ENCODE measurements at regions not wholly inside any gene's neighbourhood (a gene's known extent, or its start where the extent isn't known, plus 50 kb on each side); places are given as distances from the start of the nearest gene placed in this dataset.

GRCh38 chr17:33509331-33509730 lies 216.2 kb upstream of the ASIC2 start:
- TF ChIP-seq, protein P1, sequence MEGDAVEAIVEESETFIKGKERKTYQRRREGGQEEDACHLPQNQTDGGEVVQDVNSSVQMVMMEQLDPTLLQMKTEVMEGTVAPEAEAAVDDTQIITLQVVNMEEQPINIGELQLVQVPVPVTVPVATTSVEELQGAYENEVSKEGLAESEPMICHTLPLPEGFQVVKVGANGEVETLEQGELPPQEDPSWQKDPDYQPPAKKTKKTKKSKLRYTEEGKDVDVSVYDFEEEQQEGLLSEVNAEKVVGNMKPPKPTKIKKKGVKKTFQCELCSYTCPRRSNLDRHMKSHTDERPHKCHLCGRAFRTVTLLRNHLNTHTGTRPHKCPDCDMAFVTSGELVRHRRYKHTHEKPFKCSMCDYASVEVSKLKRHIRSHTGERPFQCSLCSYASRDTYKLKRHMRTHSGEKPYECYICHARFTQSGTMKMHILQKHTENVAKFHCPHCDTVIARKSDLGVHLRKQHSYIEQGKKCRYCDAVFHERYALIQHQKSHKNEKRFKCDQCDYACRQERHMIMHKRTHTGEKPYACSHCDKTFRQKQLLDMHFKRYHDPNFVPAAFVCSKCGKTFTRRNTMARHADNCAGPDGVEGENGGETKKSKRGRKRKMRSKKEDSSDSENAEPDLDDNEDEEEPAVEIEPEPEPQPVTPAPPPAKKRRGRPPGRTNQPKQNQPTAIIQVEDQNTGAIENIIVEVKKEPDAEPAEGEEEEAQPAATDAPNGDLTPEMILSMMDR (conservative IDR thresholded peaks at IDR 0.05; ENCODE audit: low read depth, low read length) = no peak
- TF ChIP-seq EZH2 (IDR thresholded peaks at IDR 0.05; ENCODE audit: borderline replicate concordance, low read depth, low read length, poor library complexity, severe bottlenecking) = no peak
- DNase-seq (ENCODE audit: low spot score) = no peak
- CTCF ChIA-PET = no interaction called here
- Histone ChIP-seq H3K9me3 (ENCODE audit: low read depth, low read length, poor library complexity, severe bottlenecking) (no peaks in the 10 kb centered on the region), H3K27me3 (replicated peaks; ENCODE audit: insufficient read depth, low read depth, low read length, poor library complexity) (no peaks in the 10 kb centered on the region), H3K4me1 (ENCODE audit: insufficient read depth, low read length, poor library complexity, severe bottlenecking) (no peaks in the 10 kb centered on the region), H3K4me3 (ENCODE audit: low read depth, low read length, poor library complexity, severe bottlenecking) (no peak overlapping the region), H3K36me3 (ENCODE audit: insufficient read depth, low read length, poor library complexity, severe bottlenecking) (no peaks in the 10 kb centered on the region), H3K27ac (ENCODE audit: low read depth, low read length, poor library complexity, severe bottlenecking) (no peak overlapping the region)
- no TSS peak for BruUV-seq (replicated peaks)
- POLR2A ChIA-PET (ENCODE audit: low non-redundant PET) = no interaction called here
- intact Hi-C loops (cut with micrococcal nuclease; ENCODE audit: unreplicated experiment) = no loop called here

GRCh38 chr17:33511670-33512069 lies 218.6 kb upstream of the ASIC2 start:
- no peaks in the 10 kb centered on the region for H3K27me3 ChIP-seq (replicated peaks; ENCODE audit: insufficient read depth, low read depth, low read length, poor library complexity)
- H3K36me3 ChIP-seq (ENCODE audit: insufficient read depth, low read length, poor library complexity, severe bottlenecking) = no peaks in the 10 kb centered on the region
- intact Hi-C loops (cut with micrococcal nuclease; ENCODE audit: unreplicated experiment) = no loop called here
- H3K9me3 ChIP-seq (ENCODE audit: low read depth, low read length, poor library complexity, severe bottlenecking) = no peaks in the 10 kb centered on the region
- DNase-seq (ENCODE audit: low spot score) = no peak
- ChIA-PET POLR2A (ENCODE audit: low non-redundant PET) (no interaction called here), CTCF (no interaction called here)
- no peak overlapping the region for H3K4me3 ChIP-seq (ENCODE audit: low read depth, low read length, poor library complexity, severe bottlenecking)
- TF ChIP-seq EZH2 (IDR thresholded peaks at IDR 0.05; ENCODE audit: borderline replicate concordance, low read depth, low read length, poor library complexity, severe bottlenecking) = no peak
- TF ChIP-seq, protein P1 (conservative IDR thresholded peaks at IDR 0.05; ENCODE audit: low read depth, low read length) = no peak
- H3K4me1 ChIP-seq (ENCODE audit: insufficient read depth, low read length, poor library complexity, severe bottlenecking) = no peaks in the 10 kb centered on the region
- BruUV-seq (replicated peaks) = no TSS peak
- no peak overlapping the region for H3K27ac ChIP-seq (ENCODE audit: low read depth, low read length, poor library complexity, severe bottlenecking)

GRCh38 chr17:33512113-33512512 lies 219.0 kb upstream of the ASIC2 start:
- DNase-seq (ENCODE audit: low spot score) = no peak
- no TSS peak for BruUV-seq (replicated peaks)
- Histone ChIP-seq H3K27ac (ENCODE audit: low read depth, low read length, poor library complexity, severe bottlenecking) (no peak overlapping the region), H3K27me3 (replicated peaks; ENCODE audit: insufficient read depth, low read depth, low read length, poor library complexity) (no peaks in the 10 kb centered on the region), H3K36me3 (ENCODE audit: insufficient read depth, low read length, poor library complexity, severe bottlenecking) (no peaks in the 10 kb centered on the region), H3K9me3 (ENCODE audit: low read depth, low read length, poor library complexity, severe bottlenecking) (no peaks in the 10 kb centered on the region), H3K4me3 (ENCODE audit: low read depth, low read length, poor library complexity, severe bottlenecking) (no peak overlapping the region), H3K4me1 (ENCODE audit: insufficient read depth, low read length, poor library complexity, severe bottlenecking) (no peaks in the 10 kb centered on the region)
- TF ChIP-seq, protein P1 (conservative IDR thresholded peaks at IDR 0.05; ENCODE audit: low read depth, low read length) = no peak
- TF ChIP-seq EZH2 (IDR thresholded peaks at IDR 0.05; ENCODE audit: borderline replicate concordance, low read depth, low read length, poor library complexity, severe bottlenecking) = no peak
- intact Hi-C loops (cut with micrococcal nuclease; ENCODE audit: unreplicated experiment) = no loop called here
- CTCF ChIA-PET = no interaction called here
- POLR2A ChIA-PET (ENCODE audit: low non-redundant PET) = no interaction called here
